ENCODE measurements at regions not wholly inside any gene's neighbourhood (a gene's known extent, or its start where the extent isn't known, plus 50 kb on each side); places are given as distances from the start of the nearest gene placed in this dataset.

DNA sequence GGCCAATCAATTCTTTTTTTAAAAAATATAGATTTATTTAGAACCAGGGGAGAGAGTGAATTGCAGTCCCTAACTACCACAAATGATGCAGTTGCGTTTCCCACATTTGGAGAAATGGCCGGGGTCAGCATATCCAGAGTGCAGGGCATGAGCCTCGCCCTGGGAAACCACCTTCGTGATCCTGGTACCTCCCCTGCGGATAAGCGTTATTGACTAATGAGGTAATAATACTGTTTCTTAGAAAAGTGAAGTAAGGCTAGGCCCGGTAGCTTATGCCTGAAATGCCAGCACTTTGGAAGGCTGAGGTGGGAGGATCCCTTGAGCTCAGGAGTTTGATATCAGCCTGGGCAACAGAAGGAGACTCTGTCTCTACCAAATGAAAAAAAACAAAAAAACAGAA is 111.5 kb upstream of the SLC45A1 start:
- Mint-ChIP-seq H3K27me3 (peaks cover 9 to 29% (median 12%) of the 10 kb centered on the region in 3 donors), H3K4me1 (peaks cover 0 to 2% (median 0%) of the 10 kb centered on the region in 3 donors), H3K36me3 (no peaks in the 10 kb centered on the region), H3K27ac (no peak overlapping the region), H3K4me3 (peak overlapping the region in 1 of 8 donors; percentile 35), H3K9me3 (no peaks in the 10 kb centered on the region)
- no peak for DNase-seq
- ATAC-seq (ENCODE audit: low read depth in 2 of 2): no peak

DNA sequence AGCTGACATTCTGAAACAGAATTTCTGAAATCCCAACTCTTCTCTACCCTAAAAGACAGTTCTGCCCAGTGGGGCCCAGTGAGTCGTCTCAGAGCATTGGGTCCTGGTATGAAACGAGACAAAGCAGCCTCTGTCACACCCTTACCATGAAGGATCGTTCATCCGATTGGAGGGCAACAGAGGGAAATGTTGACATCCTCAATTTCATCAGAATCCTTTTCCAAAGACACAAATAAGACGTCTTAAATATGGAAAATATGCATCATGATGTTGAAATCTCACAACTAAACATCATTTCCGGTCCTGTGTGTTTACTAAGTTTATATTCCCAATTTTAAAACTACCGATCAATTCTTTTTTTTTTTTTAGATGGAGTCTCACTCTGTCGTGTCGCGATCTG is 112.1 kb upstream of the SLC45A1 start:
- Mint-ChIP-seq H3K27ac (peak overlapping the region in 1 of 6 donors; percentile 79), H3K27me3 (peaks cover 9 to 23% (median 12%) of the 10 kb centered on the region in 3 donors), H3K9me3 (no peaks in the 10 kb centered on the region), H3K36me3 (no peaks in the 10 kb centered on the region), H3K4me3 (peak overlapping the region in 1 of 8 donors; percentile 60), H3K4me1 (peaks cover 0 to 2% (median 0%) of the 10 kb centered on the region in 3 donors)
- DNase-seq (no peak), ATAC-seq (ENCODE audit: low read depth in 2 of 2) (no peak)

GRCh38 chr1:8204826-8205225 is 113.1 kb upstream of the SLC45A1 start:
- ATAC-seq (ENCODE audit: low read depth in 2 of 2) (no peak), DNase-seq (no peak)
- peaks cover 13 to 17% (median 17%) of the 10 kb centered on the region in 3 donors for H3K27me3 Mint-ChIP-seq
- H3K27ac Mint-ChIP-seq: no peak overlapping the region
- H3K4me3 Mint-ChIP-seq: no peak overlapping the region
- no peaks in the 10 kb centered on the region for H3K36me3 Mint-ChIP-seq
- no peaks in the 10 kb centered on the region for H3K9me3 Mint-ChIP-seq
- H3K4me1 Mint-ChIP-seq: peaks cover 0 to 2% (median 0%) of the 10 kb centered on the region in 3 donors

- Mint-ChIP-seq H3K4me3 (no peak overlapping the region), H3K27me3 (peaks cover 4 to 13% (median 12%) of the 10 kb centered on the region in 3 donors), H3K36me3 (no peaks in the 10 kb centered on the region), H3K27ac (peak overlapping the region in 1 of 6 donors; percentile 66), H3K9me3 (no peaks in the 10 kb centered on the region), H3K4me1 (peaks cover 0 to 2% (median 0%) of the 10 kb centered on the region in 3 donors)
- DNase-seq (no peak), ATAC-seq (ENCODE audit: low read depth in 2 of 2) (no peak)
These were observed 114.4 kb upstream of the SLC45A1 start for GRCh38 chr1:8203551-8203950.

- no peaks in the 10 kb centered on the region for H3K9me3 Mint-ChIP-seq
- H3K4me1 Mint-ChIP-seq: peaks cover 0 to 2% (median 0%) of the 10 kb centered on the region in 3 donors
- DNase-seq: no peak
- H3K36me3 Mint-ChIP-seq: no peaks in the 10 kb centered on the region
- ATAC-seq (ENCODE audit: low read depth in 2 of 2): no peak
- peaks cover under 1 to 15% (median 13%) of the 10 kb centered on the region in 3 donors for H3K27me3 Mint-ChIP-seq
- no peak overlapping the region for H3K27ac Mint-ChIP-seq
- no peak overlapping the region for H3K4me3 Mint-ChIP-seq
These were observed 114.9 kb upstream of the SLC45A1 start for GRCh38 chr1:8203056-8203455.

- ATAC-seq (ENCODE audit: low read depth in 2 of 2): no peak
- Mint-ChIP-seq H3K4me3 (no peak overlapping the region), H3K27me3 (peaks cover 5 to 15% (median 13%) of the 10 kb centered on the region in 3 donors), H3K36me3 (no peaks in the 10 kb centered on the region), H3K9me3 (no peaks in the 10 kb centered on the region), H3K27ac (peak overlapping the region in 2 of 6 donors; percentile 44), H3K4me1 (peaks cover 0 to 2% (median 0%) of the 10 kb centered on the region in 3 donors)
- DNase-seq: no peak
These were observed 115.6 kb upstream of the SLC45A1 start for GRCh38 chr1:8202182-8202905.

GRCh38 chr1:8201331-8201861 is 116.5 kb upstream of the SLC45A1 start:
- DNase-seq: no peak
- H3K4me1 Mint-ChIP-seq: peaks cover 0 to 2% (median 0%) of the 10 kb centered on the region in 3 donors
- no peaks in the 10 kb centered on the region for H3K36me3 Mint-ChIP-seq
- H3K27ac Mint-ChIP-seq: no peak overlapping the region
- no peak for ATAC-seq (ENCODE audit: low read depth in 2 of 2)
- H3K27me3 Mint-ChIP-seq: peaks cover 5 to 15% (median 8%) of the 10 kb centered on the region in 3 donors
- no peak overlapping the region for H3K4me3 Mint-ChIP-seq
- no peaks in the 10 kb centered on the region for H3K9me3 Mint-ChIP-seq

DNA sequence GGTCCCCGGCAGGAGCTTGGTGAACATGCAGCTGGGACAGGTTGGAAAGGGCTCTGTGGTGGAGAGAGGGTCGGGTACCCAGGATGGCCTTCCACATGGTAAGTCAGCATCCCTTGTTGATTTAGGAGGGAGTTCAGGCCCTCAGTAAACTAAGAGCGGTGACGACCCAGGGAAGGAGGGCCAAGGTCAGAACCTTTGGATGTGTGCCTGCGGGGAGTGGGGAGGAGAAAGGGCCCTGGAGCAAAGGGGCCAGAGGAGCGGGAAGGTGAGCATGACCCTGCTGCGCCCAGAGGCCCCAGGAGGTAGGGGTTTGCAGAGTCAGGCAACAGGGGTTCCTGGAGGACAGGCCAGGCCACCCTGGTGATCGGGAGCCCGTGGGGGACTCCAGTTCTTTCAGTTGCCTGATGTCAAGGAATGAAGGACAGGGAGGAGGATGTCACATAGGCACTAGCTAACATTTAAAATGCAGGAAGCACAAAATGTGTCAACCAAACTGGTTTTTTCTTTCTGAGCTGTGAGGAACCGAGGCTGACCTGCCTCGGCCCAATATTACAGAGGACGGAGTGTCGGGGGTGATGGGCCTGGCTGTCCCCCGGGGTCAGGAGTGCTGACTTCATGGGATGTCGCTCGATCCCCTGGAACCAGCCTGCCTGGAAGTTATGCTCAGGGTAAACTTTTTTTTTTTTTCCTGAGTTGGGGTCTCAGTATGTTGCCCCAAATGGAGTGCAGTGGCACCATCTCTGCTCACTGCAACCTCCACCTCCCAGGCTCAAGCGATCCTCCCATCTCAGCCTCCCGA is 117.4 kb upstream of the SLC45A1 start:
- Mint-ChIP-seq H3K4me1 (peaks cover 0 to 2% (median 0%) of the 10 kb centered on the region in 3 donors), H3K36me3 (no peaks in the 10 kb centered on the region), H3K27me3 (peaks cover 5 to 15% (median 8%) of the 10 kb centered on the region in 3 donors), H3K4me3 (no peak overlapping the region), H3K27ac (no peak overlapping the region), H3K9me3 (no peaks in the 10 kb centered on the region)
- ATAC-seq (ENCODE audit: low read depth in 2 of 2) (no peak), DNase-seq (no peak)

DNA sequence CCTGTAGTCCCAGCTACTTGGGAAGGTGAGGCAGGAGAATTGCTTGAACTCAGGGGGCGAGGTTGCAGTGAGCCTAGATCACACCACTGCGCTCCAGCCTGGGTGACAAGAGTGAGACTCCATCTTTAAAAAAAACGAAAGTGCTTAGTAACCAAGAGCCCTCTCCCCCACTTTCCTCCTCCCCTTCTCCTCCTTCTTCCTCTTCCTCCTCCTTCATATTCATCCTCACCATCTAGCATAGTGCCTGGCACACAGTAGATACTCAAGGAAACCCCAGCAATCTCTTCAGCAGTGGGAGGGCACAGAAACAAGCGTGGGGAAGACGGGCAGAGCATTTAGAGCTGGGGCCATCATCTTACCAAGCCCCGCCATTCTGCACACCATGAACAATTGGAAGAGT is 119.4 kb upstream of the SLC45A1 start:
- Mint-ChIP-seq H3K4me3 (no peak overlapping the region), H3K9me3 (no peaks in the 10 kb centered on the region), H3K27ac (no peak overlapping the region), H3K4me1 (peaks cover 0 to 2% (median 0%) of the 10 kb centered on the region in 3 donors), H3K36me3 (no peaks in the 10 kb centered on the region), H3K27me3 (peaks cover 5 to 15% (median 10%) of the 10 kb centered on the region in 3 donors)
- DNase-seq: no peak
- ATAC-seq (ENCODE audit: low read depth in 2 of 2): no peak

- Mint-ChIP-seq H3K36me3 (no peaks in the 10 kb centered on the region), H3K9me3 (no peaks in the 10 kb centered on the region), H3K27me3 (peaks cover 5 to 15% (median 9%) of the 10 kb centered on the region in 3 donors), H3K4me3 (no peak overlapping the region), H3K4me1 (peaks cover 0 to 2% (median 0%) of the 10 kb centered on the region in 3 donors), H3K27ac (no peak overlapping the region)
- DNase-seq (no peak), ATAC-seq (ENCODE audit: low read depth in 2 of 2) (no peak)
These were observed 120.2 kb upstream of the SLC45A1 start for GRCh38 chr1:8197493-8198282.

DNA sequence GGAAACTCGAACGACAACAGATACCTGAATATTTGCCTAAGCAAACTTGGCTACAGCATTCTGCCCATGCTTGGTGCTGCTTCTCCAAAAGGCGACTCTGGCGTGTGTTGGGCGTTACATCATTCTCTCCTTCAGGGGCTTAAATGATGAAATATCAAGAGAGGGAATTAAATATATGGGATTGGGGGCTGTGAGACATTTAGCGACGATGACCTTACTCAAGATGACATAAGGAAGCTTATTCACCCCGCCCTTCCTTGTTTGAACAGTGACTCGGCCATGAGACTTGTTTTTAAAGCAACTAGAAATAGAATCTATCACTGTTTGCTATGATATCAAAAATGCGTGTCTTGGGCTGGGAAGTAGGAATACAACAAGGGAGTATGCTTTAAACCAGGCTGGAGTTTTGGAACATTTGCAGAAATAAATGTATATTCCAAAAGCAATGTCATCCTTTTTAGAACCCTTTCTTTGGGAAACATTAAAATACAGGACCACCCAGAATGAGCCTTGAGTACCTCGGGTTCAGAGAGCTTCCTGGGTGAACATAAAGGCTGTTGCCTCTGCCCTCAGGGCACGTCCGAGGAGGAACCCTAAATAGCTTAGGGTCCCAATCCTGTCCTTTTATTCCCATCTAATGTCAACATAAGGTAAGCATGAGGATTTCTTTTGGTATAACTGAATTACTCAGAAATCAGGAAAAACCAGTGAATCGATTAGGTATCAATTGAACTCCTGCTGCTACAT is 123.3 kb upstream of the SLC45A1 start:
- no peaks in the 10 kb centered on the region for H3K36me3 Mint-ChIP-seq
- H3K9me3 Mint-ChIP-seq: no peaks in the 10 kb centered on the region
- H3K27me3 Mint-ChIP-seq: peaks cover 6 to 16% (median 13%) of the 10 kb centered on the region in 3 donors
- DNase-seq (no peak), ATAC-seq (ENCODE audit: low read depth in 2 of 2) (no peak)
- peak overlapping the region in 1 of 6 donors; percentile 15 for H3K27ac Mint-ChIP-seq
- no peaks in the 10 kb centered on the region for H3K4me1 Mint-ChIP-seq
- H3K4me3 Mint-ChIP-seq: no peak overlapping the region

- H3K27me3 Mint-ChIP-seq: peaks cover 6 to 18% (median 14%) of the 10 kb centered on the region in 3 donors
- no peaks in the 10 kb centered on the region for H3K4me1 Mint-ChIP-seq
- no peak for DNase-seq
- H3K4me3 Mint-ChIP-seq: no peak overlapping the region
- no peak for ATAC-seq (ENCODE audit: low read depth in 2 of 2)
- no peak overlapping the region for H3K27ac Mint-ChIP-seq
- H3K36me3 Mint-ChIP-seq: no peaks in the 10 kb centered on the region
- H3K9me3 Mint-ChIP-seq: no peaks in the 10 kb centered on the region
These were observed 124.0 kb upstream of the SLC45A1 start for GRCh38 chr1:8193840-8194406.
